CD4-positive, alpha-beta T cell treated with Interleukin-1 beta for 1 hour (primary cell): ENCODE measurements at regions not wholly inside any gene's neighbourhood (a gene's known extent, or its start where the extent isn't known, plus 50 kb on each side); places are given as distances from the start of the nearest gene placed in this dataset.

Source experiments
- DNase-seq, 2 donors: peaks; one replicate each; pipeline ENCODE4 v3.0.0-alpha.2; 2020 to 2022

DNA sequence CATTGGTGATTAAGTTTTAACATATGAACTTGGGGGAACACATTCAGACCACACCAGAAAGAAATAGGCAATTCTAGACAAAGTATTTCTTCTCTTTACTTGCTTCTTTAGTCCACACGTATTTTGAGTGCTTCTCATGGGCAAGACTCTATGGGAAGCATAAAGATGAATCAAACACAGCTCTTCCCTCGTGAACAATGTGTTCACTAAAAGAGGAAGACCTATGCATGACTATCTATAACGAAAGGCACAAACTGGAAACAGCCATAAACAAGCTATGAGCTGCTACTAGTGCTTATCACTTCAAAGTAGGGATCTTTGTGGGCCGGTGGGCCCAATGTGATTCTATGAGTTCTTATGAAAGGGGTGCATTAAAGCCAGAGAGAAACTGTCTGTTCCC is 53.0 kb upstream of the PRDX6 start:
- DNase-seq: no peak

DNA sequence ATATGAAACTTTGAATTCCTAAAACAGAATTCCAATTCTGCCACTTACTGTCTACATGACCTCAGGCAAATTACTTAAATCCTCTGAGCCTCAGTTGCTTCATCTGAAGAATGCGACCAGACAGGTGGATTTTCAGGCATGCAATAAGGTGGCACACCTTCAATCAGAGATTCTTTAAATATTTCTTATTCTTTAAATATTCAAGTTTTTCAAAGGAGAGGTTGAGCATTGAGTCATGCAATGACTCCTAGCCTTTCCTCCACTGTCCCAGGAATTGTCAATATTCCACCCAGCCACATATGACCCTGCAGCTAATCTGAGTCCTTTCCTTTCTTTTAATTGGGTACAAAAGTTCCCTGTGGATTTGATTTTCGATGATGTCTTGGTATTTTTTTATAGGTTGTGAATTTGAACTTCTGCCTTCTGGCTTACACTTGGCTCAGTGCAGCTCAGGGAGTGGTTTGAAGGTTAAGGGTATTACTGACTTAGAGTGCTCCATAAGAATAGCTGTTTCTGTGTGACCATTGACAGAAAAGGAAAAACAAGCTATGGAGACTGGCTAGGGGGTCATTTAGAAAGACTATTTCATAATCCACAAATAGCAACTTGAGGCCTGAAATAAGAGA is 52.2 kb upstream of the PRDX6 start:
- no peak for DNase-seq

DNA sequence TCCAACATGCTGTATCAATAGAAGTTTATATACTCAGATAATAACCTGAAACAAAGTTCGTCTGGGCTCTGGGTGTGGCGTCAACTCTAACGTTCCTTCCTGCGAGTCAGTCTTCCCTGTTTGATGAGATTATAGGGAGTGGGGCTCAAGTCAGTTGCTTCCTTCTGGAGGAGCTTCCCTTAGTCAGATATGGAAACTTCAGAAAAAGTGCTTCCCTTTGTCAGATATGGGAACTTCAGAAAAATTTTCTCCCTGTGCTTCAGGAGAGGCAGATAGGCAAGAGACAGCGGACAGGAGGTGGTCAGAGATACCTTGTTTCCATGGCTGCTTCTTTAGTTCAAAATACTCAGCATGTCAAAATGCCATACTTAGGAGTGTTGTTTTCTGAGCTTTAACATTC is 51.1 kb upstream of the PRDX6 start:
- DNase-seq: no peak

DNA sequence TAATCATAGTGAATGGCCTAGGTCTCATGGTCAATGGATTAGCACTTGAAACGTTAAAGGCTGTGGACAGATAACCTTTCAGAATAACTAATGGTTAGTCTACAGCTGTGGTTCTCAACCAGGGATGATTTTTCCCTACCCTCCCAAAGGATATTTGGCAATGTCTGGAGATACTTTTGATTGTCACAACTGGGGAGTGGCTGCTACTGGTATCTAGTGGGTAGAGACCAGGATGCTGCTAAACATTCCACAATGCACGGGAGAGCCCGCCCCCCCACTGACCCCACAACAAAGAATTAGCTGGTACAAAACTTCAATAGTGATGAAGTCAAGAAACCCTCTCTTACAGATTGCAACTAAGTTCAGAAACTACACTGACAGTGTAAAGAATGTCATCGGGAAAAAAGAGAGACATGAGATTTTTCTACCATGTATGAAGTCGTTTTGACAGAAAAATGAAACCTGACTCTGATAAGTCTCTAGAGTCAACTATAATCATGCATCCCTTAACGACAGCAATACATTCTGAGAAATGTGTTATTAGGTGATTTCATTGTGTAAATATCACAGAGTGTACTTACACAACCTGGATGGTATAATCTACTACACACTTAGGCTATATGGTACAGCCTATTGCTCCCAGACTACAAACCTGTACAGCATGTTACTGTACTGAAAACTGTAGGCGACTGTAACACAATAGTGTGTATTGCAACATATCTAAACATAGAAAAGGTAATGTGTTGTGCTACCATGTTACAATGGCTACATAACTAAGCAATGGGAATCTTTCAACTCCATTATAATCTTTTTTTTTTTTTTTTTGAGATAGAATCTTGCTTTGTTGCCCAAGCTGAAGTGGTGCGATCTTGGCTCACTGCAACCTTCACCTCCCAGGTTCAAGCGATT is 49.7 kb upstream of the PRDX6 start:
- DNase-seq: no peak
